ENCODE measurements at regions not wholly inside any gene's neighbourhood (a gene's known extent, or its start where the extent isn't known, plus 50 kb on each side); places are given as distances from the start of the nearest gene placed in this dataset.

DNA sequence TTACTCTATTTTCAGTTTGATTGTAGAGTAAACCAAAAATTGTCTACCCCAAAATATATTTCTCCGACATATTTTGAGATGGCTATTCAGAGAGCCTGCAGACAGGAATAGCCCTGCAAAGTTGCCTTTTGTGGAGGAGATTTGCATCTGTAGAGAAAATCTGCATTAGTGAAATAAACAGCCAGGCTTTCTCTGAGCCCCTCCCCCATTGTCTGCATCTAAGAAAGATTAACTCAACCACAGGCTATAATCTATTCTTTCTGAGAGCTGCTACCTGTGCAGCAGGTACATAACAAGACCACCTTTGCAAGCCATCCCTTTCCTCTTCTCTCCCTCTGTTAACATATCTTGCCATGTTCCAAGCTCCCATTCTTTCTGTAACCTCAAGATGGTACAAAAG lies 1034.2 kb downstream of the SORCS3 start:
- Mint-ChIP-seq H3K36me3 (no peaks in the 10 kb centered on the region), H3K4me3 (no peak overlapping the region), H3K9me3 (peaks cover 9% of the 10 kb centered on the region), H3K27me3 (no peaks in the 10 kb centered on the region), H3K4me1 (no peaks in the 10 kb centered on the region), H3K27ac (no peak overlapping the region)
- no peak for DNase-seq

DNA sequence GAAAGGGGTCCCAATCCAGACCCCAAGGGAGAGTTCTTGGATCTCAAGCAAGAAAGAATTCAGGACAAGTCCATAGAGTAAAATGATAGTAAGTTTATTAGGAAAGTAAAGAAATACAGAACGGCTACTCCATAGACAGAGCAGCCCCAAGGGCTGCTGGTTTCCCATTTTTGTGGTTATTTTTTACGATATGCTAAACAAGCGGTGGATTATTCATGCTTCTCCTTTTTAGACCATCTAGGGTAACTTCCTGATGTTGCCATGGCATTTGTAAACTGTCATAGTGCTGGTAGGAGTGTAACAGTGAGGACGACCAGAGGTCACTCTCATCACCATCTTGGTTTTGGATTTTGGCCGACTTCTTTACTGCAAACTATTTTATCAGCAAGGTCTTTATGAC lies 1033.4 kb downstream of the SORCS3 start:
- no peak overlapping the region for H3K4me3 Mint-ChIP-seq
- no peak for DNase-seq
- H3K27me3 Mint-ChIP-seq = no peaks in the 10 kb centered on the region
- peaks cover 9% of the 10 kb centered on the region for H3K9me3 Mint-ChIP-seq
- H3K27ac Mint-ChIP-seq = no peak overlapping the region
- H3K36me3 Mint-ChIP-seq = no peaks in the 10 kb centered on the region
- no peaks in the 10 kb centered on the region for H3K4me1 Mint-ChIP-seq

DNA sequence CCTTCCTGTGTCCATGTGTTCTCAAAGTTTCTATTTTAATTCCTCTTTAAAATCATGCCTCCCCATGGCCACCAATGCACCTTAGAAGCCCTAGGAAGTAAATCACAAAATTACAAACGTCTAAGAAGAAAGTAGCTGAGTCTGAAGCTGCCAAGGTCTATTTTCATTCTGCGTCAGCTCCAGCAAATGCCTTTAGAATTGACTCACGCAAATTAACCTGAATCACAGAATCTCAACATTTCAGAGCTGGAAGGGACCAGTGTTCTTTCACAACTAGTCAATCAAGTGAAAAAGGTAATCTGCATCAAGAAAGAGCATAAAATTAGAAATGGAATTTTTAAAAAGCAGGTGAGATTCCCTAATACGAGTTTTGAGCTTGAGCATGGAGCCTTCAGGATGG lies 1017.6 kb downstream of the SORCS3 start:
- no peaks in the 10 kb centered on the region for H3K36me3 Mint-ChIP-seq
- H3K4me3 Mint-ChIP-seq = no peak overlapping the region
- no peak for DNase-seq

DNA sequence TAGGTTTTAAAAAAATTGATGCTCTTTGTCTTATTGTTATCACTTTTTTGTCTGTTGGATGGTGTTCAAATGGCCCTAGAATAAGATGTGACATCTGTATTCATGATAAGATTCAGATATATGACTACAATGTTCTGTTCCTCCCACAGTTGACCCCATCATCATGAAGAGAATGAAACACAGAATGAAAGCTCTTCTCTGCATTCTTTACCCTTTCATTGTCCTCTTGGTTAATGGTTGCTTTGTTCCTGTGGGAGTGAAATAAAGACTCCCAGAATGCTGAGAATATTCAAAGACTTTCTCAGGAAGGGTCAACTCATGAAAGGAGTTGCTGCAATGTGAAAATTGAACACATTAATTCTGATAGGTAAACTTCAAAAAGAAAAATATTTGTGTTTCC lies 1015.8 kb downstream of the SORCS3 start:
- H3K4me3 Mint-ChIP-seq = no peak overlapping the region
- H3K4me1 Mint-ChIP-seq = no peaks in the 10 kb centered on the region
- H3K27me3 Mint-ChIP-seq = no peaks in the 10 kb centered on the region
- H3K9me3 Mint-ChIP-seq = no peaks in the 10 kb centered on the region
- no peaks in the 10 kb centered on the region for H3K36me3 Mint-ChIP-seq
- H3K27ac Mint-ChIP-seq = no peak overlapping the region
- DNase-seq = no peak

More for the DNA sequence above, 1017.6 kb downstream of the SORCS3 start:
- Mint-ChIP-seq H3K9me3 (no peaks in the 10 kb centered on the region), H3K27ac (no peak overlapping the region), H3K4me1 (no peaks in the 10 kb centered on the region), H3K27me3 (no peaks in the 10 kb centered on the region)

DNA sequence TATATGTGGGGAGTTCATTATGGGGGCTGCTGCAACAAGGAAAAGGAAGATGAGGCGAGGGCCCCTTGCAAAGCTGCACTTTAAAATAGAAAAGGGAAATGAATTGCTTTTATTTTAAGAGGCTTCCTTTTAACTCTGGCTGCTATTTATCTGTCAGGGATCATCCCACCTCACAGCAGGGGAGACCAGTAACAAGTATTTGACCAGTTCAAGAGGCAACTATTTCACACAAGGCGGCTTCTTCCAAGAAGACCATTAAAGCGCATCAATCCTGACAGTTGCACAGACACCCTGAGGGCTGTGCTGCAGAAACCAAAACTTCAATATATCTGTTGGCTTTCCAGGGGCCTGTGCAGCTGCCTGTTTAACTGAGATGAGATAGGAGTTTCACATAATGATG lies 1009.2 kb downstream of the SORCS3 start:
- Mint-ChIP-seq H3K36me3 (no peaks in the 10 kb centered on the region), H3K4me1 (no peaks in the 10 kb centered on the region), H3K4me3 (no peak overlapping the region), H3K27ac (no peak overlapping the region), H3K27me3 (no peaks in the 10 kb centered on the region), H3K9me3 (no peaks in the 10 kb centered on the region)
- no peak for DNase-seq

DNA sequence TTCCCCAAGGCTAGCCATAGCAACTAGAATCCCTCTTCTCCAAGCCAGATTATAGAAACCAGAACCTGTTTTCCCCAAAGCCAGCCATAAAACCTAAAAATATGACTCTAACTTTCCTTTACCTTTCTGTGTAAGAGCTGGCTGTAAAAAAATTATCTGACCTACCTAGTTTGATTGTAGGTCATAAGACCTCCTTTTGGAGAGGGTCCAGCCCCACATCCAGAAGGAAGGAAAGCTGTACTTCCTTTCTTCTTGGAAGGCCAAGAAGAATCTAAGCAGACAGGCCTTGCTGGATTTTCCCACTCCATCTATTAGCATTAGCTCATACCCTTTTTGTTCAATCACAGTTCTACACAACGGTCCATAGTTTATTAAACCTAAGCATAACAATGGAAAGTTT lies 1006.3 kb downstream of the SORCS3 start:
- no peaks in the 10 kb centered on the region for H3K4me1 Mint-ChIP-seq
- no peak overlapping the region for H3K4me3 Mint-ChIP-seq
- H3K27ac Mint-ChIP-seq = no peak overlapping the region
- DNase-seq = no peak
- no peaks in the 10 kb centered on the region for H3K36me3 Mint-ChIP-seq
- H3K9me3 Mint-ChIP-seq = no peaks in the 10 kb centered on the region
- no peaks in the 10 kb centered on the region for H3K27me3 Mint-ChIP-seq

DNA sequence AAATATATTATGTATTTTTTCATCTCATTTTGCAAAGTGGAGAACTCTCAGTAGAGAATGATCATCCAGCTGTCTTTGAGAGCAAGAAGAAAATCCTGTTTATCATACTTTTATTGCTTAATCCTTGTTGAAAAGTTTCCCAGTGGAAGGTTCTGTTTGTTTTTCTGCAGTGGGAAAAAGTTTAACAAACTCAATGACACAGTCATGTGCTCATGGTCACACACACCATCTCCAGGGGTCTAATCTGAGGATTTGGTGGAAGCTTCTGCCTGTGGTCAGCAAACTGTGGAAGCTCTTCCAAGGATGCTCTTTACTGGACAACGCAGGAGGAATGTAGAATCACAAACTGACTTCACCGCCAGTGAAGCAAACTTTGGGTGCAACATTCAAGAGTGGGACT lies 1003.9 kb downstream of the SORCS3 start:
- no peak for DNase-seq
- Mint-ChIP-seq H3K4me1 (no peaks in the 10 kb centered on the region), H3K27me3 (no peaks in the 10 kb centered on the region), H3K36me3 (no peaks in the 10 kb centered on the region), H3K4me3 (no peak overlapping the region), H3K9me3 (no peaks in the 10 kb centered on the region), H3K27ac (no peak overlapping the region)

DNA sequence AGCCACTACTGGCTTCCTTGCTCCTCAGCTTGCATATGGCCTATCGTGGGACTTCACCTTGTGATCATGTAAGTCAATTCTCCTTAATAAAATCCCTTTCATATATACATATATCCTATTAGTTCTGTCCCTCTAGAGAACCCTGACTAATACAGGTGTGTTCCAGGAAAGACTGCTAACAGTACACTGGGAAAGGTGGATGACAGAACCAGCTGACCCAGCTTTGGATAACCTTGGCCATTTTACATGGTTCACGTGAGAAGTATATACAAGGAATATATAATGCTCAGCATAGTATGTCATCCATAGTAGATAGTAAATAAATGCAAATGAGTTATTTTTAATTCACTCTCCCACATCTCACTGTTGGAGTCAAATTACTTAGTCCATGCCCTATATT lies 1003.5 kb downstream of the SORCS3 start:
- no peak for DNase-seq
- no peak overlapping the region for H3K4me3 Mint-ChIP-seq
- H3K27ac Mint-ChIP-seq = no peak overlapping the region
- H3K9me3 Mint-ChIP-seq = no peaks in the 10 kb centered on the region
- H3K4me1 Mint-ChIP-seq = no peaks in the 10 kb centered on the region
- H3K36me3 Mint-ChIP-seq = no peaks in the 10 kb centered on the region
- H3K27me3 Mint-ChIP-seq = no peaks in the 10 kb centered on the region

DNA sequence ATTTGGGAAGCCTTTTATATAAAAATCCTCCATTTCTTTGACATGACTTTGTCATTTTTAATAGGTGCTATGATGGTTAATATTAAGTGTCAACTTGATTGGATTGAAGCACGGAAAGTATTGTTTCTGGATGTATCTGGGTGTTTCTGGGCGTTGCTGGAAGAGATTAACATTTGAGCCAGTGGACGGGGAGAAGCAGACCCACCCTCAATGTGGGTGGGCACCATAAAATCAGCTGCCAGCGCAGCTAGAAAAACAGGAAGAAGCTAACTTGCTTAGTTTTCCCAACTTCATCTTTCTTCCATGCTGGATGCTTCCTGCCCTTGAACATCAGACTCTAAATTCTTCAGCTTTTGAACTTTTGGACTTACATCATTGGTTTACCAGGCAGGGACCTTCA lies 1003.0 kb downstream of the SORCS3 start:
- no peaks in the 10 kb centered on the region for H3K9me3 Mint-ChIP-seq

DNA sequence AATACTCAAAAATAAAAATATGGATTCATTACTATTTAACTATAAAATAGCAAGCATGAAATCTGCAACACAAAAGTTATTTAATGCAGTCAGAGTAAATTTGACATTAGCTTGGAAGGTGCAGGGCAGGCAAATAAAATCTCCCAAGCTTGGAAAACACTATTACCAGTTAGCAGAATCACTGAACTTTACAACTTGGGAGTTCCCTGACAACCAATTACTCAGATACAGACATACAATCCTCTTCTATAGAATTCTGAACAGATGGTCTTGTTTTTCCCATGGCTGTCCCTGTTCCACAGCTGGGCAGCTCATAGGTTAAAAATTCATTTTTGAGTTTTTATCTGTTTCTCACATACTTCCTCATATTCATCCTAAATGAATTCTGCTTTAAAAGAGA lies 1002.6 kb downstream of the SORCS3 start:
- peaks cover 2% of the 10 kb centered on the region for H3K9me3 Mint-ChIP-seq
- no peak overlapping the region for H3K27ac Mint-ChIP-seq
- no peaks in the 10 kb centered on the region for H3K4me1 Mint-ChIP-seq
- DNase-seq = no peak
- H3K4me3 Mint-ChIP-seq = no peak overlapping the region
- no peaks in the 10 kb centered on the region for H3K27me3 Mint-ChIP-seq
- no peaks in the 10 kb centered on the region for H3K36me3 Mint-ChIP-seq

More for the DNA sequence above, 1003.0 kb downstream of the SORCS3 start:
- Mint-ChIP-seq H3K4me1 (no peaks in the 10 kb centered on the region), H3K36me3 (no peaks in the 10 kb centered on the region), H3K27me3 (no peaks in the 10 kb centered on the region), H3K4me3 (no peak overlapping the region), H3K27ac (no peak overlapping the region)
- no peak for DNase-seq

DNA sequence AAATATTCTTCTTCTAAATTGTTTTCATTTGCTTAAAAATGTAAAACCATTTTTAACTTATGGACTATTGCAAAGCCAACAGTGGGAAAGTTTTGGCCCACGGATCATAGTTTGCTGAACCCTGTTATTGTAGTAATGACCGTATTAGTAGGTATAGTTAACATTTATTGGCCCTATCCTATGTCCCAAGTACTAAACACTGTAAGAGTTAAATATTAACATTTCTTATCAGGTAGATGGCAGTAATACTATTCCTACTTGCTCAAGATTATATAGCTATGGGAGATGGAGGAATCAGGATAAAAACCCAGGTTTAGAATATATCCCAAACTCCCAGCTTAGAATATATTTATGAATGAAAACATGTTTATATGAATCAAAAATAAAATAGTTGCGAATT lies 993.2 kb downstream of the SORCS3 start:
- Mint-ChIP-seq H3K4me1 (no peaks in the 10 kb centered on the region), H3K27me3 (no peaks in the 10 kb centered on the region), H3K36me3 (no peaks in the 10 kb centered on the region), H3K4me3 (no peak overlapping the region), H3K27ac (no peak overlapping the region), H3K9me3 (peaks cover 2% of the 10 kb centered on the region)
- DNase-seq = no peak

DNA sequence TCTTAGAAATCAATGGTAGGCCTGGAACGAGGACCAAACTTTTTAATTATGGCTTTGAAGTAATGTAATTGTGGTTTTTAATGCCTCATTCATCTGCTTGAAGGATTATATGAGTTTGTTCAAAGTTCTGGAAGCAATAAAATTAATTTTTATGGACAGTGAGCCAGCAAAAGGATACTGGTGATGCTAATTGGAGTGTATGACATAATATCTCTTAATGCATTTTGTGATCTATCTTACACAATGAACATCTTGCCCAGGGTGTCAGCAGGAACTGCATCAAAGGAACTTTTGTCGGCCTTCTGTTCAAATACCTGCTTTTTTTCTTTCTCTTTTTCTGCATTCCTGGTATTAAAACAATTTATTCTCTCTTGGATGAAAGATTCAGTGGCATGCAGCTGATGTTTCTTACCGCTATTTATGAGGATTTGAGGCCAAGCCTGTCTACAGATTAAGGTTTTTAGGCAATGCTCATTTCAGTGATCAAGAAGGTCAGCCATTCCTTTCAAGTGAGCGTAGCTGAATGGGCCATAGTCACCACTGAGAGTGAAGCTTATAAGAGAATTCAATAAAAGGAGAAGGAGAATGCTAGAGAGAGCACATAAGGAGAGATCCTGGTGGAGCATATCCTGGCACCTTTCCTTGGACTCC lies 974.8 kb downstream of the SORCS3 start:
- no peaks in the 10 kb centered on the region for H3K4me1 Mint-ChIP-seq
- no peak overlapping the region for H3K4me3 Mint-ChIP-seq
- no peak for DNase-seq
- H3K9me3 Mint-ChIP-seq = peaks cover 4% of the 10 kb centered on the region
- no peaks in the 10 kb centered on the region for H3K36me3 Mint-ChIP-seq
- H3K27me3 Mint-ChIP-seq = no peaks in the 10 kb centered on the region
- H3K27ac Mint-ChIP-seq = no peak overlapping the region

DNA sequence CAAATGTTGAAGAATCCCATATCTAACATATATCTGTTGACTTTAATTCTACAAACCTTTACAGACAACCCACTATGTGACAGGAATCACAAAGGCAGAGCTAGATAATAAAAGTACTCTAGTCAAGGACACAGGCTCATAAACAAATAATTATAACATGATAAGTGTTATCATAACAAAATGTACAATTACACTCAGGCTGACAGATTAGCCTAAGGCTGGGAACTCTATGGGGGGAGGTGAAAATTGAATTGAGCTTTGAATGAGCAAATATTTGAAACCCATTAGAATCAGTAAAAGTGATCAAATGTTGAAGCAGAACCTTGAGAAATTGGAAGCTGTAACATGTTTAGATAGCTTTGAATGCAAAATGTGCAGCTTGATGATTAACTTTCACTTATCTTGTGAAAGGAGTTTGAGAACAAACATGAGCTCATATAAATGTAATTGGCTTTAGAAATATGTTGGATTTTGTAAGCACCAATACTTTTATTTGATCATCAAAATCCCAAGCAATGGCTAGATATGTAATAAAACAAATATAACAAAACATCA lies 970.2 kb downstream of the SORCS3 start:
- no peak for DNase-seq

DNA sequence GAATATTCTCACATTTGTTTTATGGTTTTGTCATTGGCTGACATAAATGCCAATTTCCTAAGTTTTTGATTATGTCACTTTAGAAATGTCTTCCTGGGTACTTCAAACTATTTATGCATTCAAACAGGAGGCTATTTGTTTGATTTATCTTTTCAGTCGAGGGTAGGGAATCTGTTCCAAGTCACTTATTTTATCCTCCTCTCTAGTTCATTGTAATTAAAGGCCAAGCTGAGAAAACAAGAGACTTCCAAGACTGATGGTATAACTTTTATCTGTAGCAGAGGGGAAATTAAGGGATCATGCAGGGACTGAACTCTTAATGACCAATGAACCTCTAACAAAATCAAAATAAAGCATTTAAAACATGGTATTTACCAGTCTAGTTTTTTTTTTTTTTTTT lies 968.4 kb downstream of the SORCS3 start:
- H3K36me3 Mint-ChIP-seq = no peaks in the 10 kb centered on the region
- no peaks in the 10 kb centered on the region for H3K27me3 Mint-ChIP-seq
- no peak overlapping the region for H3K4me3 Mint-ChIP-seq
- H3K27ac Mint-ChIP-seq = no peak overlapping the region
- peaks cover 6% of the 10 kb centered on the region for H3K9me3 Mint-ChIP-seq
- H3K4me1 Mint-ChIP-seq = no peaks in the 10 kb centered on the region
- no peak for DNase-seq

More for the DNA sequence above, 970.2 kb downstream of the SORCS3 start:
- no peak overlapping the region for H3K27ac Mint-ChIP-seq
- no peak overlapping the region for H3K4me3 Mint-ChIP-seq
- no peaks in the 10 kb centered on the region for H3K36me3 Mint-ChIP-seq
- H3K27me3 Mint-ChIP-seq = no peaks in the 10 kb centered on the region
- no peaks in the 10 kb centered on the region for H3K4me1 Mint-ChIP-seq
- H3K9me3 Mint-ChIP-seq = peaks cover 6% of the 10 kb centered on the region

DNA sequence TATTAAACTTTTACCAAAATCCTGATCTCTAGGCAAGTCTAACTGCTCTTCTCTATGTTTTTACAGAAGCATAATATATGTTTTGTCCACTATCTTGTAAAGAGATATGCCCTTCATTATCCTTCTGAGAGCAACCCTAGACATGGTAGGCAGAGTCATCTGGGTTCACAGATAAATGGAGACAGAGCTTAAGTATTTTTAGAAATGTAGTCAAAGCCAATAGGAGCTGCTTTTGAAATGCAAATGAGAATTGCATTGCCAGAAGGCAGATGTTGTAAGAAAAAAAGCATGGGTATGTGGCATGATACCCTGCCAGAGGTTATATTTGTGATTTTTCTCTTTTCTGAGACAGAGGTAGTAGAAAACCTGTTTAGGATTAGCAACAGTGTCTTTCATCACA lies 964.8 kb downstream of the SORCS3 start:
- Mint-ChIP-seq H3K4me3 (no peak overlapping the region), H3K9me3 (peaks cover 6% of the 10 kb centered on the region), H3K27me3 (no peaks in the 10 kb centered on the region), H3K36me3 (no peaks in the 10 kb centered on the region), H3K4me1 (no peaks in the 10 kb centered on the region), H3K27ac (no peak overlapping the region)
- no peak for DNase-seq

DNA sequence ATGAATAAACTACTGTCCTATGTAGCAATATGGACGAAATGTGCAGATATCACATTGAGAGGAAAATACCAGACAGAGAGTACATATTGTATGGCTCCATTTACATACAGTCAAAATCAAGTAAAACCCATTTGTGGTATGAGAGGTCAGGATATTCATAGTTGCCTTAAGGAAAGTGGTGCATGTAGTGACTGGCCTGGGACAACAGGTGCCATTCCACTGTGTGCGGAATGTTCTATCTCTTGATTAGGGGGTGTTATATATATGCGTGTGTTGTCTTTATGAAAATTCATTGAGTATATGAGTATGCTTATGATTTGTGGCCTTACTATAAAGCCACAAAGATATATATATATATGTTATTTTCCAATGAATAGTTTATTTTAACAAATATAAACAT lies 964.0 kb downstream of the SORCS3 start:
- H3K27ac Mint-ChIP-seq = no peak overlapping the region
- no peaks in the 10 kb centered on the region for H3K27me3 Mint-ChIP-seq
- H3K4me3 Mint-ChIP-seq = no peak overlapping the region
- H3K36me3 Mint-ChIP-seq = no peaks in the 10 kb centered on the region
- H3K4me1 Mint-ChIP-seq = no peaks in the 10 kb centered on the region
- DNase-seq = no peak
- peaks cover 6% of the 10 kb centered on the region for H3K9me3 Mint-ChIP-seq
